ENCODE measurements at regions not wholly inside any gene's neighbourhood (a gene's known extent, or its start where the extent isn't known, plus 50 kb on each side); places are given as distances from the start of the nearest gene placed in this dataset.

DNA sequence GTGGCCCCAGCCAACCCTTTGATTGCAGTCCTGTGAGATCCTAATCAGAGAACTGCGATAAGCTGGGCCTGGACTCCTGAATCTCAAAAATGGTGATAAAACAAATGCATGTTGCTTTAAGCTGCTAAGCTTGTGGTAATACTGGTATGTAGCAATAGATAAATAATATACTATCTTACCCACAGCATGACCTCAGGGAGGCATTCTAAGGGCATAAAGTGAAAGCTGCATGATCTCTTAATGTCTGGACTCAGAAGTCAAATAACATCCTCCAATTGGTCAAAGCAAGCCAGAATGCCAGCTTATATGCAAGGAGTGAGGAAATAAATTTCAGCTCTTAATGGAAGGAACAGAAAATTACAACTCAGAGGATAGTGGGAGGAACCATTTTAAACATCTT lies 246.1 kb downstream of the FSIP2 start:
- TF ChIP-seq CTCF (conservative IDR thresholded peaks at IDR 0.05) (no peak), ZFX (IDR thresholded peaks at IDR 0.05) (no peak)
